SK-MEL-5 (cell line): ENCODE measurements at regions not wholly inside any gene's neighbourhood (a gene's known extent, or its start where the extent isn't known, plus 50 kb on each side); places are given as distances from the start of the nearest gene placed in this dataset.
"Not testable (repeated sequence)": the region's sequence is repeated elsewhere in the genome, so short reads cannot be mapped to it uniquely, and the experiment has no call there.

Source experiments
- DNase-seq: peaks from one replicate; pipeline ENCODE4 v3.0.0-alpha.2; 2016; ENCODE audit warnings: low read depth, low spot score
- in situ Hi-C: cut with HindIII; loops from 2 replicates; pipeline ENCODE4 v1.10.0; 2016; ENCODE audit warnings: low sequenced_read_pairs, high pct_unique_total_duplicates, low pct_unique_long_range_greater_than_20kb
- small RNA-seq, 2 experiments: library from RNA; depleted of rRNA; stranded (forward); fragments of <200 nt; gene quantifications; one replicate each; pipeline ENCODE3, GENCODE V24; 2014

- in situ Hi-C loops, DNase-seq: not testable (repeated sequence)
Measured at GRCh38 chrX:90575155-90575554, 653.4 kb downstream of the TGIF2LX start.

GRCh38 chrX:90601921-90602320, 680.2 kb downstream of the TGIF2LX start:
- DNase-seq = peak; percentile 22
- in situ Hi-C loops = not testable (repeated sequence)

GRCh38 chrX:90605736-90606135, 684.0 kb downstream of the TGIF2LX start:
- DNase-seq, in situ Hi-C loops: not testable (repeated sequence)

- DNase-seq = no peak
- in situ Hi-C loops = no loop called here
Measured at GRCh38 chrX:90617710-90618325, 696.1 kb downstream of the TGIF2LX start.

GRCh38 chrX:90665161-90665560, 743.5 kb downstream of the TGIF2LX start:
- in situ Hi-C loops = not testable (repeated sequence)
- DNase-seq = peak; percentile 7

- in situ Hi-C loops, DNase-seq: not testable (repeated sequence)
Measured at GRCh38 chrX:90713552-90713951, 721.1 kb upstream of the PABPC5 start.

- DNase-seq, in situ Hi-C loops: not testable (repeated sequence)
Measured at GRCh38 chrX:90737555-90737954, 697.1 kb upstream of the PABPC5 start.

GRCh38 chrX:90757619-90758018, 677.0 kb upstream of the PABPC5 start:
- DNase-seq, in situ Hi-C loops: not testable (repeated sequence)

- DNase-seq, in situ Hi-C loops: not testable (repeated sequence)
Measured at GRCh38 chrX:90765482-90765881, 669.2 kb upstream of the PABPC5 start.

- DNase-seq, in situ Hi-C loops: not testable (repeated sequence)
Measured at GRCh38 chrX:90780286-90780789, 654.3 kb upstream of the PABPC5 start.

Small RNAs in the stretch of these regions (small RNA-seq; reads per million reads assigned to genes)
- gene RNU6-555P = 0 reads per million in 2 experiments
